ENCODE measurements at regions not wholly inside any gene's neighbourhood (a gene's known extent, or its start where the extent isn't known, plus 50 kb on each side); places are given as distances from the start of the nearest gene placed in this dataset.

DNA sequence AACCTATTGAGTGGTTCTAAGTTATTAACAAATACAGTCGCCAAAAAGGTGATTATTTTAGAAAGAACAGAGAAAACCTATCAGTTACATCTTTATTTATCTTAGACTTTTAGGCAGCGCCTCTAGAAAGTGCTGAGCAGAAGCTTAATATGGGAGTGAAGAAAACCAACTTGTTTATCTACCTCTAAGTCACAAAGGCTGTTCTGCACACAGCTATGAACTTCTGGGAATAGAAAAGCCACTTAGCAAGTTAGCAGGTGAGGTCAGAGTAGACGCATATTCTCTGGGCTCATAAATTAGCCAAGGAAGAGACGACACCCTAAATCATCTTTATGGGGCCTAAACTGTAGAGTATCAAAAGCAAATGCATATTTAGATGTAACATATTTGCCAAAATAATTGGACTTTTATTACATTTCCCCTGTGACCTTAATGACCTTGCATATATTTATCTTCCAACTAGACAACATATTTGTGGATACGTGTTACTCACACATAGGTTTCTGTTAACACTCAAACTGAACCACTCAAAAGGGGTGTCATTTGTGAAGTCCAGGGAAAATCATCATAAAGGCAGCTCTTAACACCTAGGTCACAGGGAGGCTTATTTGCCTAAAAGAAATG lies 267.1 kb downstream of the ADGB start:
- DNase-seq (ENCODE audit: low spot score), result no peak
- in situ Hi-C loops (cut with MboI; ENCODE audit: low pct_unique_long_range_greater_than_20kb, low sequenced_read_pairs, unreplicated experiment), result loop anchor here (25.0 kb wide), 1 partner anchor 421 kb away; no protein-coding TSS in a partner anchor
- TF ChIP-seq, protein P1, sequence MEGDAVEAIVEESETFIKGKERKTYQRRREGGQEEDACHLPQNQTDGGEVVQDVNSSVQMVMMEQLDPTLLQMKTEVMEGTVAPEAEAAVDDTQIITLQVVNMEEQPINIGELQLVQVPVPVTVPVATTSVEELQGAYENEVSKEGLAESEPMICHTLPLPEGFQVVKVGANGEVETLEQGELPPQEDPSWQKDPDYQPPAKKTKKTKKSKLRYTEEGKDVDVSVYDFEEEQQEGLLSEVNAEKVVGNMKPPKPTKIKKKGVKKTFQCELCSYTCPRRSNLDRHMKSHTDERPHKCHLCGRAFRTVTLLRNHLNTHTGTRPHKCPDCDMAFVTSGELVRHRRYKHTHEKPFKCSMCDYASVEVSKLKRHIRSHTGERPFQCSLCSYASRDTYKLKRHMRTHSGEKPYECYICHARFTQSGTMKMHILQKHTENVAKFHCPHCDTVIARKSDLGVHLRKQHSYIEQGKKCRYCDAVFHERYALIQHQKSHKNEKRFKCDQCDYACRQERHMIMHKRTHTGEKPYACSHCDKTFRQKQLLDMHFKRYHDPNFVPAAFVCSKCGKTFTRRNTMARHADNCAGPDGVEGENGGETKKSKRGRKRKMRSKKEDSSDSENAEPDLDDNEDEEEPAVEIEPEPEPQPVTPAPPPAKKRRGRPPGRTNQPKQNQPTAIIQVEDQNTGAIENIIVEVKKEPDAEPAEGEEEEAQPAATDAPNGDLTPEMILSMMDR (IDR thresholded peaks at IDR 0.05; ENCODE audit: extremely low read depth, insufficient read depth, missing control alignments), result no peak

DNA sequence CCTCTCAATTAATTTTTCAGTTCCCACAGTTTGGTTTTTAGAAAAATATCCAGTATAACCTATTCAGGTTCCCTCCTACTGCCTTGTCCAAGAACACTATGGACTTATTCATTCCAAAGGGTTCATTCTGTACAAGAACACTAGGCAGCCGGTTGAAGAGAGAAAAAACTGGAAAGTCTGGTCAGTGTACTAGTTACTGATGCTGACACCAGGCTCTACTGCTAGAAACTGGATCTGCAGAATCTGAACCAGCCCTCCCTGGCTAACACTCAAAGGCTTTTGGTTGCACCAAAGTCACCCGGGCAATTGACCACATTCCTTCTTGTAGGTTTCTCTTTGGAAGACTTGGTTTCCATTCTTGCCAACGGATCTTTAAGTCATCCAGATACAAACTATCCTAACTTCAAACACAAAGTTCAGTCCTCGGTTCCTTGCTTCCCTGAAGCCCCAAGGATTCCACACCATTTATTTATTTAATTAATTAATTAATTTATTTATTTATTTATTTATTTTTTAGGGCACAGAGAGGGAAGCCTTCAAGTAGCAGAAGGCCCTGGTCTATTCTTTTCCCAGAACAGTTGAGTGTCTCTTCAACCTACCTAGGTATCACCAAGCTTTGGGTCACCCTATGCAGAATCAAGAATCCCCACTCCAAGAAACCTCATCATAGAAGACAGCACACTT lies 268.1 kb downstream of the ADGB start:
- in situ Hi-C loops (cut with MboI; ENCODE audit: low pct_unique_long_range_greater_than_20kb, low sequenced_read_pairs, unreplicated experiment), result loop anchor here (25.0 kb wide), 1 partner anchor 420 kb away; no protein-coding TSS in a partner anchor
- no peak for DNase-seq (ENCODE audit: low spot score)
- TF ChIP-seq, protein P1 (IDR thresholded peaks at IDR 0.05; ENCODE audit: extremely low read depth, insufficient read depth, missing control alignments), result no peak

DNA sequence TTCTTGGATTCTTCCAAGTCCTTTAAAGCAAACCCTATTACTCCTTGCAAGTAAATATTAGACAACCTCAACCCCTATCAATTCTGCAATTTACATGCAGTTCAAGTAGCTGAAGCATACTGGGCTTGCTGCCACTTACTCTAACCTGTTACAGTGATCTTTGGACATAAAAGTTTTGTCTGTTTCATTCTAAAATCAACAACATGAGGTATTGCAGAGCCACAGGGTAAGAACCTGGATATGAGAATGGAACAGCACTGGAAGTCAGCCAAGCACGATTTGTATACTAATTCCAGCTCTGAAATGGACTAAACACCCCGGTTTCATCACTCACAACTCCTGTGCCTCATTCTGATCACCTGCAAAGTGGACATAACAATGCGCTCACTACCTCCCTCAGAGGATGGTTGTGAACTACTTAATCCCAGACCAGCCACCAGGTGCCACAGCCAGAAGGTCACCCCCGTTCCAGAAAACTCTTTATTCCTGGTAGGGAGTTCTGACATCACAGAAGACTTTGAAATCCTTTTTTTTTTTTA lies 270.0 kb downstream of the ADGB start:
- no peak for DNase-seq (ENCODE audit: low spot score)
- TF ChIP-seq, protein P1 (IDR thresholded peaks at IDR 0.05; ENCODE audit: extremely low read depth, insufficient read depth, missing control alignments), result no peak
- in situ Hi-C loops (cut with MboI; ENCODE audit: low pct_unique_long_range_greater_than_20kb, low sequenced_read_pairs, unreplicated experiment), result loop anchor here (25.0 kb wide), 1 partner anchor 419 kb away; no protein-coding TSS in a partner anchor

DNA sequence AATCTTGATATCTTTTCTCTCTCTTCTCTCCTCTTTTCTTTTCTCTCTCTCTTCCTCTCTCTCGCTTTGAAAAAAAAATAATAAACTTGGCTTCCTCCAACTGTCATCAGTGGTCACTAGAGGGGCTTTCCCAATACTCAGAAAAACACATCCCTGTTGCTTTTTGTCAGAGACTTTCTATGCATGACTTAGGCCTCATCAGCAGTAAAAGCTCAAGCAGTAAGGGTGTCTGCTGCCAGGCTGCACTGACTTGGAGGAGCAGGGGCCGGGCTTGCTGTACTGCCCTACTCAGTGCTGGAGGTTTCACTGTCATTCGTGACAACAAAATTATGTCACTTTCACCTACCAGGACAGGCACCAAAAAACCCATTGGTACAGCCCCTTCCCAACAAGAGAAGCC lies 272.0 kb downstream of the ADGB start:
- no peak for DNase-seq (ENCODE audit: low spot score)
- TF ChIP-seq, protein P1 (IDR thresholded peaks at IDR 0.05; ENCODE audit: extremely low read depth, insufficient read depth, missing control alignments), result no peak

DNA sequence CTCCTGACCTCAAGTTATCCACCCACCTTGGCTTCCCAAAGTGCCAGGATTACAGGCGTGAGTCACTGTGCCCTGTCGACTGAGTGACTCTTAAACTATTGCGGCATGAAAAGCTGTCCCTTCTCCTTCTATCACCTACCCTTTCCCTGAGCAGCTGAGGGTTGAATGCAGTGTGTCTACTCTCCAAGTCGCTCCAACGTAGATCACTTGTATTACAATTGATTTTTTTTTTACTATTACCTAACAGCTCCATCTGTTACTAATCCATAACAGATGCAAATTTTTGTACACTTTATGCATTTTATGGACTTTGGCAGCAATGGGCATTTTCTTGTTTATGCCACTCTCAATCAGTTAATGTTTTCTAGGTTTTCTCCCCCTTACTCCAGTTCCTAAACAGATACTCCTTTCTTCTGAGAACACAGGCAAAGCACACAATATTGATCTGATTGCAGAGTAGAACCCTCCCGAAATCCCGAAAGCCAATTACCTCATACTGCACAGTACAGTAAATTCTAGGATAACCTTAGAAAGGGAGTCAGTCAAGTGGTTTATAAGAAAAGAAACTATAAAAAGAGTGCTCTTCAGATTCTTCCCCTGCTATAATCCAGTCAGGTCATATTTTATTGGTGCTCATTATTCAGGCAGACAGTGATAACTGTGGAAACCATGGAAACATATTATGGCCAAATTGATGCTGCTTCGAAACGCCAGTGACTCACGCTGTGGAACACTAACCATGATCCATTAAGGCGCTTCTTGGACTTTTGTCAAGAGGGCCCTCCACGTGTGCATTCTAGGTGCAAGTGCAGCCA lies 273.0 kb downstream of the ADGB start:
- no peak for DNase-seq (ENCODE audit: low spot score)
- TF ChIP-seq, protein P1 (IDR thresholded peaks at IDR 0.05; ENCODE audit: extremely low read depth, insufficient read depth, missing control alignments), result no peak

More for the DNA sequence above, 272.0 kb downstream of the ADGB start:
- in situ Hi-C loops (cut with MboI; ENCODE audit: low pct_unique_long_range_greater_than_20kb, low sequenced_read_pairs, unreplicated experiment), result loop anchor here (25.0 kb wide), 1 partner anchor 417 kb away; no protein-coding TSS in a partner anchor

DNA sequence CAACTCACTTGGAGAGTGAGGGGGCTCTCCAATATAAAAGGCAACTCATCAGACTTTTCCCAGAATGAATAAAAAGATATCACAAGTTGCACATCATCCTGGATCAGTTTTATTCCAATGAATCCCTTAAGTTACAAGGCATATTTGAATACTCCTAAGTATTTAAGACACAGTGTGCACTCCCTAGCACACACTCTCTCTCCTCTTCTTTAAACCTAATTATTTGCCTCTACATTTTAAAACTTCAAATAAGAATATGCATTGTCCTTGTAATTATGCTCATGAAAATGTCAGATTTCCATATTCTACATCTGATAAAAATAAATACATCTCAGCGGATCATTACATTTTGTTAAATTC lies 273.6 kb downstream of the ADGB start:
- in situ Hi-C loops (cut with MboI; ENCODE audit: low pct_unique_long_range_greater_than_20kb, low sequenced_read_pairs, unreplicated experiment), result loop anchor here (25.0 kb wide), 1 partner anchor 415 kb away; no protein-coding TSS in a partner anchor
- TF ChIP-seq, protein P1 (IDR thresholded peaks at IDR 0.05; ENCODE audit: extremely low read depth, insufficient read depth, missing control alignments), result no peak
- DNase-seq (ENCODE audit: low spot score), result no peak

More for the DNA sequence above, 273.0 kb downstream of the ADGB start:
- in situ Hi-C loops (cut with MboI; ENCODE audit: low pct_unique_long_range_greater_than_20kb, low sequenced_read_pairs, unreplicated experiment), result loop anchor here (25.0 kb wide), 1 partner anchor 415 kb away; no protein-coding TSS in a partner anchor
